ENCODE measurements at regions not wholly inside any gene's neighbourhood (a gene's known extent, or its start where the extent isn't known, plus 50 kb on each side); places are given as distances from the start of the nearest gene placed in this dataset.
A peak's percentile ranks its signal among the peaks of the same experiment; 100 is the strongest.

DNA sequence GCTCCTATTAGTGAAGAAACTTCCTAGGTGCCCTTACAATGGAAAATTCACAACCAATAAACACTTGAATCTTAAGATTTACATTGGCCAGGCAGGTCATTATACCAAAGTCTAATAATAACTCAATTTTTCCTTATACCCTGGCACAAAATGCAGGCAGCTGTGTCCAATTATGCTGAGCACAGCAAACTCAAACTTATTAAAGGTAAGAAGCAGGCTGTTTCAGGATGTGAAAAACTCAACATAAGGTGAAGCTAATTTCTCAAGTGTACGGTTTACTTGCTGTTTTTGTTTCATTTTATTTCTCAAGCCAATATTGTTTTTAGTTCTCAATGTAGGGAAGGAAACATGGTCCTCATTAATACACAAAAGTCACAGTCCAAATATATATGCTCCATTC lies 405.1 kb downstream of the KCTD16 start:
- no peak for DNase-seq (ENCODE audit: low read depth in 1 of 2, low spot score in 1 of 2)
- Histone ChIP-seq H3K4me3 (no peak overlapping the region), H3K27ac (no peak overlapping the region), H3K9me3 (ENCODE audit: low read depth) (no peaks in the 10 kb centered on the region), H3K27me3 (no peaks in the 10 kb centered on the region), H3K4me1 (ENCODE audit: low read depth) (no peaks in the 10 kb centered on the region), H3K36me3 (no peaks in the 10 kb centered on the region)
- TF ChIP-seq, protein P1, sequence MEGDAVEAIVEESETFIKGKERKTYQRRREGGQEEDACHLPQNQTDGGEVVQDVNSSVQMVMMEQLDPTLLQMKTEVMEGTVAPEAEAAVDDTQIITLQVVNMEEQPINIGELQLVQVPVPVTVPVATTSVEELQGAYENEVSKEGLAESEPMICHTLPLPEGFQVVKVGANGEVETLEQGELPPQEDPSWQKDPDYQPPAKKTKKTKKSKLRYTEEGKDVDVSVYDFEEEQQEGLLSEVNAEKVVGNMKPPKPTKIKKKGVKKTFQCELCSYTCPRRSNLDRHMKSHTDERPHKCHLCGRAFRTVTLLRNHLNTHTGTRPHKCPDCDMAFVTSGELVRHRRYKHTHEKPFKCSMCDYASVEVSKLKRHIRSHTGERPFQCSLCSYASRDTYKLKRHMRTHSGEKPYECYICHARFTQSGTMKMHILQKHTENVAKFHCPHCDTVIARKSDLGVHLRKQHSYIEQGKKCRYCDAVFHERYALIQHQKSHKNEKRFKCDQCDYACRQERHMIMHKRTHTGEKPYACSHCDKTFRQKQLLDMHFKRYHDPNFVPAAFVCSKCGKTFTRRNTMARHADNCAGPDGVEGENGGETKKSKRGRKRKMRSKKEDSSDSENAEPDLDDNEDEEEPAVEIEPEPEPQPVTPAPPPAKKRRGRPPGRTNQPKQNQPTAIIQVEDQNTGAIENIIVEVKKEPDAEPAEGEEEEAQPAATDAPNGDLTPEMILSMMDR (IDR thresholded peaks at IDR 0.05; ENCODE audit: low read depth, low read length), result no peak

DNA sequence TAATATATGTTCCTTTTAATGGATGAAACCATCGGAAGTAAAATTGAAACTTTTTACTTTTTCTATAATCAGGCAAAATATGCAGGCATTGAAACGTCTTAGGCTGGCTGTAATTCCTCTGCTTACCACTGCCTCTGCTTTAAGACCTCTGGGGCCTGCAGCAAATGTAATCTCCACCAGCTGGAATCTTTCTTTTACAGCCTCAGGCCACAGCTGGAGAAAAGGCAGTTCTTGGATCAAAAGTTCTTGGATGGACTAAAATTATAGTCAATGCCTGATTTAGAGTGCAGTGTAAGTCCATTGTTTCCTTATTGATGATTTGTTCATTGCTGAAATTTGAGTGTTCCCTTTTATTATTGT lies 396.7 kb downstream of the KCTD16 start:
- no peak for DNase-seq (ENCODE audit: low read depth in 1 of 2, low spot score in 1 of 2)
- Histone ChIP-seq H3K36me3 (no peaks in the 10 kb centered on the region), H3K4me1 (ENCODE audit: low read depth) (no peaks in the 10 kb centered on the region), H3K27ac (no peak overlapping the region), H3K27me3 (no peaks in the 10 kb centered on the region), H3K4me3 (no peak overlapping the region), H3K9me3 (ENCODE audit: low read depth) (no peaks in the 10 kb centered on the region)
- TF ChIP-seq, protein P1 (IDR thresholded peaks at IDR 0.05; ENCODE audit: low read depth, low read length), result no peak

DNA sequence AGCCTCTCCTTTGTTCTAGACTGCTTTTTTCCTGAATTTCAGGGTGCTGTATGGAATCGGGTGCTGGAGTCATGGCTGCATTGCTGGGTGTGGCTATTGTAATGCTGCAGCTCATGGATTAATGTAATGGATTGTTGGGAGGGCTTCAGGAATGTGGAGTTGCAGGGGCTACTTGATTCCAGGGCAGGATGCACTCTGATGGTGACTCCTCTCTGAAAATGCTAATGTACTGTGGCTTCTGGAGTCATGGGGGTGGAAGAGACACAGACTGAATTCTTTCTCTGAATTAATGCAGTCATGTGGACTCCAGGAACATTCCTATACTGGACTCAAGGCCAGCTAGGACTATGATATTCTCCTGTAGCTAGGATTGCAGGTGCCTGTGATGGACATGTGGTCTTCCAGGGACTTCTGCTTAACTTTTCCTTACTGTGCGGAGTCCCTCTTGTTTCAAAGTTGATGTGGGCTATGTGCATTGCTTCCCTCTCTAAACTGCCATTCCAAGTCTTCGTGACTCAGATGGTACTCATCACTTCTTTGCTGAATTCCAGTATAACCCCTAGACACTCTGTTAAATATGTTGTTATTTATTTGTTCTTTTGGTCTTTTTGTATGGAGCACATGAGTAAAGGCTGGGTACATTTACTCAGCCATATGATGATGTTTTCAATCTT lies 396.2 kb downstream of the KCTD16 start:
- Histone ChIP-seq H3K9me3 (ENCODE audit: low read depth) (no peaks in the 10 kb centered on the region), H3K4me3 (no peak overlapping the region), H3K4me1 (ENCODE audit: low read depth) (no peaks in the 10 kb centered on the region), H3K27me3 (no peaks in the 10 kb centered on the region), H3K36me3 (no peaks in the 10 kb centered on the region), H3K27ac (no peak overlapping the region)
- no peak for DNase-seq (ENCODE audit: low read depth in 1 of 2, low spot score in 1 of 2)
- TF ChIP-seq, protein P1 (IDR thresholded peaks at IDR 0.05; ENCODE audit: low read depth, low read length), result no peak

DNA sequence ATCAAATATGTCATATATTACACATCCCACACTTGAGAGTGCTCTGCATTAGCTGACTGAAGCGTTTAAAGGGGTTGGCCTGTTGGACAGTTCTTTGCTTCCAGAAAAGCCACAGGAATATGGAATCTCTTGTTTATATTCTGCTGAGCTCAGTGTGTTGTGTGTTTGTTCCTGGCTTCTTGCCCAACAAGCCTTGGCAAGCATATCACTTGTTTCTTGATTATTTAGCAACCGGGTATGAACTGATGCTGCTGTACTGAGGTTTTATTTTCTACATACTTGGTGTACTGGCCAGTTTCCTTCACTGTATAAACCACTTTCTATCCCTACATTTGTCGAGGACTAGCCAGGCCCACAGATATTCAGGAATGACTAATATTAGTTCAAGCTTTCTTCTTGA lies 378.9 kb downstream of the KCTD16 start:
- Histone ChIP-seq H3K4me3 (no peak overlapping the region), H3K9me3 (ENCODE audit: low read depth) (no peaks in the 10 kb centered on the region), H3K27me3 (no peaks in the 10 kb centered on the region), H3K36me3 (no peaks in the 10 kb centered on the region), H3K4me1 (ENCODE audit: low read depth) (no peaks in the 10 kb centered on the region), H3K27ac (no peak overlapping the region)
- TF ChIP-seq, protein P1 (IDR thresholded peaks at IDR 0.05; ENCODE audit: low read depth, low read length), result no peak
- DNase-seq (ENCODE audit: low read depth in 1 of 2, low spot score in 1 of 2), result peak in 1 of 2 donors; percentile 22

DNA sequence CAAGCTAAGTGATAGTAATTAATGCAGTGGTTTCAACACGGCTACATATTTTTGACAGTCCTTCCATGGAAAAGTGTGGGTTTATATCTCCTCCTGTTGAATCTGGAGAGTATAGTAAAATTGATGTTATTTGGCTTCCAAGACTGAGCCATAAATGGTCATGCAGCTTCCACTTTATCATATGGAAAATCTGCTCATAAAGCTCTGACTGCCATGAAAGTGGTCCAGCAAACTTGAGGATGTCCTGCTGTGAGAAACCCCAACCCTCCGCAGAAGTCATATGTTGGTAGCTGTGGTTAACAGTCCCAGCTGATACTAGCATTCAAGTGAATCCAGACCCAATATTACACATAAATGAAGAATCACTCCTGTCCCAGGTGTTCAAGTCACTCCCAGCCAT lies 378.3 kb downstream of the KCTD16 start:
- no peak overlapping the region for H3K4me3 ChIP-seq
- H3K27ac ChIP-seq, result no peak overlapping the region
- H3K36me3 ChIP-seq, result no peaks in the 10 kb centered on the region
- no peaks in the 10 kb centered on the region for H3K9me3 ChIP-seq (ENCODE audit: low read depth)
- TF ChIP-seq, protein P1 (IDR thresholded peaks at IDR 0.05; ENCODE audit: low read depth, low read length), result no peak
- H3K4me1 ChIP-seq (ENCODE audit: low read depth), result no peaks in the 10 kb centered on the region
- no peaks in the 10 kb centered on the region for H3K27me3 ChIP-seq
- no peak for DNase-seq (ENCODE audit: low read depth in 1 of 2, low spot score in 1 of 2)

Measured in cardiac muscle cell (in vitro differentiated cells and primary cell).